22Rv1 (cell line): ENCODE measurements at regions not wholly inside any gene's neighbourhood (a gene's known extent, or its start where the extent isn't known, plus 50 kb on each side); places are given as distances from the start of the nearest gene placed in this dataset.

Experiments
- CTCF ChIP-seq: fragments of 450-650 bp; IDR thresholded peaks from 2 replicates; pipeline ENCODE4 v1.5.1; 2017; ENCODE audit warnings: mild to moderate bottlenecking
- ZFX ChIP-seq: fragments of 450-650 bp; IDR thresholded peaks from 2 replicates; pipeline ENCODE4 v1.6.1; 2017; ENCODE audit warnings: antibody characterized with exemption, borderline replicate concordance

GRCh38 chr15:96474231-96474664, 143.7 kb downstream of the NR2F2 start:
- no peak for TF ChIP-seq CTCF
- no peak for TF ChIP-seq ZFX
